ENCODE measurements at regions not wholly inside any gene's neighbourhood (a gene's known extent, or its start where the extent isn't known, plus 50 kb on each side); places are given as distances from the start of the nearest gene placed in this dataset.
A peak's percentile ranks its signal among the peaks of the same experiment; 100 is the strongest.

- no peak for DNase-seq
- no peaks in the 10 kb centered on the region for H3K27me3 ChIP-seq
- peaks cover 0 to 15% of the 10 kb centered on the region in 2 donors for H3K4me1 ChIP-seq (replicated peaks in 1 of 2)
- intact Hi-C loops (cut with DNase I): no loop called here
- H3K4me3 ChIP-seq: no peak overlapping the region
- 42 to 65% (median 60%) methylated on average over 3 to 7 of the region's 7 CpGs for WGBS, 4 donors
- H3K36me3 ChIP-seq (replicated peaks in 1 of 2): no peaks in the 10 kb centered on the region
- TF ChIP-seq, protein P1, sequence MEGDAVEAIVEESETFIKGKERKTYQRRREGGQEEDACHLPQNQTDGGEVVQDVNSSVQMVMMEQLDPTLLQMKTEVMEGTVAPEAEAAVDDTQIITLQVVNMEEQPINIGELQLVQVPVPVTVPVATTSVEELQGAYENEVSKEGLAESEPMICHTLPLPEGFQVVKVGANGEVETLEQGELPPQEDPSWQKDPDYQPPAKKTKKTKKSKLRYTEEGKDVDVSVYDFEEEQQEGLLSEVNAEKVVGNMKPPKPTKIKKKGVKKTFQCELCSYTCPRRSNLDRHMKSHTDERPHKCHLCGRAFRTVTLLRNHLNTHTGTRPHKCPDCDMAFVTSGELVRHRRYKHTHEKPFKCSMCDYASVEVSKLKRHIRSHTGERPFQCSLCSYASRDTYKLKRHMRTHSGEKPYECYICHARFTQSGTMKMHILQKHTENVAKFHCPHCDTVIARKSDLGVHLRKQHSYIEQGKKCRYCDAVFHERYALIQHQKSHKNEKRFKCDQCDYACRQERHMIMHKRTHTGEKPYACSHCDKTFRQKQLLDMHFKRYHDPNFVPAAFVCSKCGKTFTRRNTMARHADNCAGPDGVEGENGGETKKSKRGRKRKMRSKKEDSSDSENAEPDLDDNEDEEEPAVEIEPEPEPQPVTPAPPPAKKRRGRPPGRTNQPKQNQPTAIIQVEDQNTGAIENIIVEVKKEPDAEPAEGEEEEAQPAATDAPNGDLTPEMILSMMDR (IDR thresholded peaks at IDR 0.05): no peak
- TF ChIP-seq POLR2A (IDR thresholded peaks at IDR 0.05): no peak
- H3K9me3 ChIP-seq (replicated peaks in 1 of 3): no peaks in the 10 kb centered on the region
- H3K27ac ChIP-seq: no peak overlapping the region
Measured at GRCh38 chr12:116384691-116385485, 107.4 kb upstream of the MED13L start.

DNA sequence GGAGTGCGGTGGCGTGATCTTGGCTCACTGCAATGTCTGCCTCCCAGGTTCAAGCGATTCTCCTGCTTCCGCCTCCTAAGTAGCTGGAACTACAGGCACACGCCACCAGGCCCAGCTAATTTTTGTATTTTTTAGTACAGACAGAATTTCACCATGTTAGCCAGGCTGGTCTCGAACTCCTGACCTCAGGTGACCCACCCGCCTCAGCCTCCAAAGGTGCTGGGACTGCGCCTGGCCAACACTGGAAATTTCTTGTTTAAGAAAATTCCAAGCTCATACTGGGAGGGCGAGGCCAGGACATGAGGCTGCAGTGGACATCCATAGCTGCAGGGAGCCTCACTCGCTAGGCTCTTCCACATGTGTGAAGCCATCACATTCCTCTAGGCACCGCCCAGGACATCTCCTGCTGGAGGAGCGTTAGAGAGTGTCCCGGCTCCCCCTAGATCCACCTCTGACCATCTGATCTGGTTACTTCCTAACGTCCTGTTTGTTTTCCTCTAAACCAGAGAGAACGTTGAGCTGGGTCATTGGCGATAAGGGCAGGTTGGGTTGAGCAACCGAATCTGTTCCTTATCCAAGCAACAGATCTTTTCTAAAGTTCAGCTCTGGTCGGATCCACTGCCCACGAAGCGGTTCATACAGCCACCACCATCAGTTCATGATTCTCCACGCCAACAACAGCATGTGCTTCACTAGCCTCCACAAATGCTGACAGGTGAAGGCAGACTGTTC, 108.2 kb upstream of the MED13L start:
- intact Hi-C loops (cut with DNase I): no loop called here
- no peak overlapping the region for H3K4me3 ChIP-seq
- TF ChIP-seq, protein P1 (IDR thresholded peaks at IDR 0.05): no peak
- TF ChIP-seq POLR2A (IDR thresholded peaks at IDR 0.05): no peak
- DNase-seq: no peak
- peaks cover 0 to 22% of the 10 kb centered on the region in 2 donors for H3K4me1 ChIP-seq (replicated peaks in 1 of 2)
- no peaks in the 10 kb centered on the region for H3K27me3 ChIP-seq
- 73 to 77% (median 75%) methylated on average over 20 to 21 of the region's 21 CpGs for WGBS, 4 donors
- no peaks in the 10 kb centered on the region for H3K36me3 ChIP-seq (replicated peaks in 1 of 2)
- no peak overlapping the region for H3K27ac ChIP-seq
- no peaks in the 10 kb centered on the region for H3K9me3 ChIP-seq (replicated peaks in 1 of 3)

DNA sequence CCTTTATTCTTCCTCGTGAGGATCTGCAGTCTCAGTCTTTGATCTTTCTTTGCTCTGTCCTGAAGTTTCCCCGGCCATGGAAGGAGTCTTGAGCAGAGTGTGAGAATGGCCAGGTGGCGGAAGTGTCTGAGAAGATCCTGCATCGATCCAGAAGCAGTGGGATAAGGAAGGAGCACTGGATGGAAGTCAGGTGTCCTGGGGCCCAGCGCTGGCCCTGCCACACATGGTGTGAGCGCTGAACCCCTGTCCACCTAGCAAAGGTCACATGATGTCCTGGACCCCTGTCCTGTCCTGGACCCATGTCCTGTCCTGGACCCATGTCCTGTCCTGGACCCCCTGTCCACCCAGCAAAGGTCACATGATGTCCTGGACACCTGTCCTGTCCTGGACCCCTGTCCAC, 111.8 kb upstream of the MED13L start:
- TF ChIP-seq, protein P1 (IDR thresholded peaks at IDR 0.05): no peak
- no peak for TF ChIP-seq POLR2A (IDR thresholded peaks at IDR 0.05)
- Histone ChIP-seq H3K36me3 (replicated peaks in 1 of 2) (no peaks in the 10 kb centered on the region), H3K4me1 (replicated peaks in 1 of 2) (peaks cover 0 to 11% of the 10 kb centered on the region in 2 donors), H3K4me3 (no peak overlapping the region), H3K27me3 (no peaks in the 10 kb centered on the region), H3K9me3 (replicated peaks in 1 of 3) (no peaks in the 10 kb centered on the region), H3K27ac (peak overlapping the region in 1 of 5 donors; percentile 52)
- DNase-seq: no peak
- intact Hi-C loops (cut with DNase I): no loop called here
- 73 to 85% (median 80%) methylated on average over 2 to 6 of the region's 6 CpGs for WGBS, 4 donors

- Histone ChIP-seq H3K27me3 (no peaks in the 10 kb centered on the region), H3K27ac (peak overlapping the region in 1 of 5 donors; percentile 52), H3K9me3 (replicated peaks in 1 of 3) (no peaks in the 10 kb centered on the region), H3K4me1 (replicated peaks in 1 of 2) (peaks cover 0 to 11% of the 10 kb centered on the region in 2 donors), H3K4me3 (no peak overlapping the region), H3K36me3 (replicated peaks in 1 of 2) (no peaks in the 10 kb centered on the region)
- intact Hi-C loops (cut with DNase I): no loop called here
- WGBS, 4 donors: 30 to 34% (median 31%) methylated on average over 5 of the region's 5 CpGs
- peak in 6 of 7 donors; percentile 41 to 67 (median 46) for DNase-seq
- TF ChIP-seq POLR2A (IDR thresholded peaks at IDR 0.05): no peak
- TF ChIP-seq, protein P1 (IDR thresholded peaks at IDR 0.05): no peak
Measured at GRCh38 chr12:116389990-116390389, 112.5 kb upstream of the MED13L start.

Data from adrenal gland (tissue), 9 donors.